IMR-90 (cell line): ENCODE measurements at regions not wholly inside any gene's neighbourhood (a gene's known extent, or its start where the extent isn't known, plus 50 kb on each side); places are given as distances from the start of the nearest gene placed in this dataset.

Source experiments
- ATAC-seq: fragments of 200-7000 bp; cut with Tn5 transposase; 2 replicates; pipeline ENCODE4 v1.9.1; 2020; ENCODE audit warnings: low read depth, mild to moderate bottlenecking, moderate library complexity
- BruUV-seq: library from RNA; stranded (reverse); fragments of 400-500 nt; replicated peaks from 2 replicates; lab custom pipeline; 2021; lab: Mats Ljungman, UMichigan
- CTCF ChIA-PET: fragments of 300-600 bp; formaldehyde crosslinking; extraction: SDS; loops from one replicate; lab custom pipeline; 2021; ENCODE audit warnings: antibody characterized with exemption; lab: Yijun Ruan, JAX
- POLR2A ChIA-PET: fragments of 300-600 bp; sonication (Branson Sonifier 250); formaldehyde crosslinking; loops from one replicate; lab custom pipeline; 2022; ENCODE audit warnings: antibody characterized with exemption; ENCODE audit not compliant: unreplicated experiment; lab: Charles Lee
- DNase-seq: peaks from one replicate; pipeline ENCODE4 v3.0.0; 2013
- H2AFZ ChIP-seq: replicated peaks from 2 replicates; pipeline ENCODE3; 2013; ENCODE audit warnings: low read length, mild to moderate bottlenecking; ENCODE audit not compliant: poor library complexity
- H2AK5ac ChIP-seq: 2 replicates; pipeline ENCODE4 v1.6.1; 2013; ENCODE audit warnings: low read depth, low read length, inconsistent platforms
- H2AK9ac ChIP-seq: replicated peaks from 2 replicates; pipeline ENCODE3; 2013; ENCODE audit warnings: mild to moderate bottlenecking, low read depth, low read length, moderate library complexity; ENCODE audit not compliant: poor library complexity
- H2BK120ac ChIP-seq: 2 replicates; pipeline ENCODE4 v1.6.1; 2013; ENCODE audit warnings: low read depth, low read length, inconsistent platforms
- H2BK15ac ChIP-seq: 3 replicates; pipeline ENCODE4 v1.6.1; 2013; ENCODE audit warnings: low read depth, low read length, inconsistent platforms
- H2BK20ac ChIP-seq: 2 replicates; pipeline ENCODE4 v1.6.1; 2013; ENCODE audit warnings: low read depth, mild to moderate bottlenecking, inconsistent platforms, low read length, moderate library complexity
- H2BK5ac ChIP-seq: 2 replicates; pipeline ENCODE4 v1.6.1; 2013; ENCODE audit warnings: mild to moderate bottlenecking, low read depth, low read length, inconsistent platforms; ENCODE audit not compliant: poor library complexity, severe bottlenecking
- H3K14ac ChIP-seq: replicated peaks from 2 replicates; pipeline ENCODE4 v1.6.1; 2013; ENCODE audit warnings: low read depth, low read length, inconsistent platforms
- H3K18ac ChIP-seq: 2 replicates; pipeline ENCODE4 v1.6.1; 2013; ENCODE audit warnings: low read depth, low read length, control low read depth
- H3K23ac ChIP-seq: 2 replicates; pipeline ENCODE4 v1.6.1; 2013; ENCODE audit warnings: low read depth, low read length, inconsistent platforms
- H3K27ac ChIP-seq: 2 replicates; pipeline ENCODE4 v1.5.1; 2013; ENCODE audit warnings: mild to moderate bottlenecking, control low read depth, low read length; ENCODE audit not compliant: insufficient read depth
- H3K27me3 ChIP-seq: 2 replicates; pipeline ENCODE4 v1.6.1; 2013; ENCODE audit warnings: low read length; ENCODE audit not compliant: control insufficient read depth, insufficient read depth
- H3K36me3 ChIP-seq: 2 replicates; pipeline ENCODE4 v1.6.1; 2013; ENCODE audit warnings: low read length, mixed read lengths; ENCODE audit not compliant: control insufficient read depth, insufficient read depth
- H3K4ac ChIP-seq: 2 replicates; pipeline ENCODE4 v1.6.1; 2013; ENCODE audit warnings: low read depth, low read length, inconsistent platforms
- H3K4me1 ChIP-seq: 2 replicates; pipeline ENCODE4 v1.6.1; 2013; ENCODE audit warnings: low read length, mixed read lengths; ENCODE audit not compliant: control insufficient read depth, insufficient read depth
- H3K4me2 ChIP-seq: 2 replicates; pipeline ENCODE4 v1.6.1; 2013; ENCODE audit warnings: low read depth, mild to moderate bottlenecking, control low read depth, low read length, moderate library complexity
- H3K4me3 ChIP-seq: 2 replicates; pipeline ENCODE4 v1.5.1; 2013; ENCODE audit warnings: low read depth, mild to moderate bottlenecking, control low read depth, low read length, moderate library complexity; ENCODE audit not compliant: insufficient read depth
- H3K56ac ChIP-seq: 2 replicates; pipeline ENCODE4 v1.6.1; 2013; ENCODE audit warnings: low read length, inconsistent platforms; ENCODE audit not compliant: insufficient read depth; ENCODE audit errors: extremely low read depth
- H3K79me1 ChIP-seq, 2 experiments: 2 replicates each; pipeline ENCODE4 v1.6.1; 2013; ENCODE audit warnings: low read length in 2 of 2, inconsistent platforms in 1 of 2, low read depth in 1 of 2
- H3K9ac ChIP-seq: 2 replicates; pipeline ENCODE4 v1.6.1; 2013; ENCODE audit warnings: low read depth, low read length, control low read depth
- H3K9me1 ChIP-seq: 2 replicates; pipeline ENCODE4 v1.6.1; 2013; ENCODE audit warnings: low read length, inconsistent platforms; ENCODE audit not compliant: insufficient read depth
- H3K9me3 ChIP-seq: 2 replicates; pipeline ENCODE4 v1.6.1; 2013; ENCODE audit warnings: low read length; ENCODE audit not compliant: control insufficient read depth, insufficient read depth
- H4K20me1 ChIP-seq: 2 replicates; pipeline ENCODE4 v1.6.1; 2013; ENCODE audit warnings: low read length, inconsistent platforms; ENCODE audit not compliant: insufficient read depth
- H4K5ac ChIP-seq: 2 replicates; pipeline ENCODE4 v1.6.1; 2013; ENCODE audit warnings: mild to moderate bottlenecking, low read depth, low read length, control low read depth
- H4K8ac ChIP-seq, 2 experiments: 2 replicates each; pipeline ENCODE4 v1.6.1; 2013; ENCODE audit warnings: low read depth in 2 of 2, low read length in 2 of 2, control low read depth in 1 of 2, inconsistent platforms in 1 of 2
- H4K91ac ChIP-seq: 2 replicates; pipeline ENCODE4 v1.6.1; 2013; ENCODE audit warnings: low read depth, low read length, inconsistent platforms; ENCODE audit not compliant: insufficient read depth
- CHD1 ChIP-seq: IDR thresholded peaks from 2 replicates; pipeline ENCODE4 v1.6.1; 2012; ENCODE audit warnings: low read depth, low read length, improper control_type of control experiment
- FOS ChIP-seq: fragments of 150-350 bp; IDR thresholded peaks from 2 replicates; pipeline ENCODE4 v1.6.1; 2016; ENCODE audit warnings: low read depth, low read length
- WGBS, 2 experiments: methylation state at CpG; one replicate each; pipeline versions ENCODE4 v1.1.5 to v1.1.7; 2013; ENCODE audit warnings: missing lambda C conversion rate in 2 of 2; ENCODE audit not compliant: insufficient read length in 1 of 2; ENCODE audit errors: extremely low coverage in 2 of 2; 5-methylcytosine and 5-hydroxymethylcytosine counted together
- dilution Hi-C: fragments of 300-500 bp; cut with HindIII; formaldehyde crosslinking; loops from one replicate; pipeline ENCODE4 v1.14.3; 2018; ENCODE audit warnings: low sequenced_read_pairs; ENCODE audit not compliant: unreplicated experiment
- in situ Hi-C: fragments of 300-500 bp; cut with MboI; formaldehyde crosslinking; loops from 3 replicates; pipeline ENCODE4 v1.14.3; 2019; ENCODE audit warnings: low sequenced_read_pairs, inconsistent platforms, mixed read lengths
- intact Hi-C: fragments of 100-400 bp; cut with micrococcal nuclease; formaldehyde crosslinking; loops from 2 replicates; pipeline ENCODE4 v1.10.0; 2022

GRCh38 chr12:124217508-124218242 lies 77.2 kb upstream of the RFLNA start:
- no peak overlapping the region for H2AK9ac ChIP-seq
- 31% methylated on average over 15 of the region's 22 CpGs; no CpG with 5 or more reads in 1 of the 2 experiments for WGBS, 2 experiments
- H3K79me1 ChIP-seq: no peaks in the 10 kb centered on the region
- no peak overlapping the region for H2BK15ac ChIP-seq
- in situ Hi-C loops: no loop called here
- intact Hi-C loops: no loop called here
- ChIA-PET CTCF (interaction anchor here (0.6 kb wide), 1 partner anchor 746 kb away, joined by 6 read pairs; no protein-coding TSS in a partner anchor), POLR2A (no interaction called here)
- no peaks in the 10 kb centered on the region for H4K20me1 ChIP-seq
- H3K27me3 ChIP-seq: peaks cover 29% of the 10 kb centered on the region
- H2AK5ac ChIP-seq: no peak overlapping the region
- H3K9me3 ChIP-seq: peaks cover 21% of the 10 kb centered on the region
- no peaks in the 10 kb centered on the region; the same call in 1 of the 2 replicates for H3K4me1 ChIP-seq
- H3K18ac ChIP-seq: no peak overlapping the region
- no peak overlapping the region for H3K9ac ChIP-seq
- H3K9me1 ChIP-seq: no peaks in the 10 kb centered on the region
- H4K8ac ChIP-seq: no peak overlapping the region
- H2BK20ac ChIP-seq: no peak overlapping the region
- no TSS peak for BruUV-seq
- no peak overlapping the region for H4K5ac ChIP-seq
- H3K27ac ChIP-seq: no peak overlapping the region
- dilution Hi-C loops: no loop called here
- no peaks in the 10 kb centered on the region for H3K36me3 ChIP-seq
- H3K4ac ChIP-seq: no peak overlapping the region
- H3K14ac ChIP-seq: no peak overlapping the region
- DNase-seq (no peak), ATAC-seq (no peak; the same call in 1 of the 2 replicates)
- no peak overlapping the region for H3K4me3 ChIP-seq
- H3K56ac ChIP-seq: no peak overlapping the region
- no peak overlapping the region for H4K91ac ChIP-seq
- no peak overlapping the region for H2BK5ac ChIP-seq
- peak overlapping the region; percentile 46 for H3K4me2 ChIP-seq
- TF ChIP-seq CHD1 (no peak), FOS (no peak)
- H2AFZ ChIP-seq: peak overlapping the region; percentile 55
- H2BK120ac ChIP-seq: no peak overlapping the region
- H3K23ac ChIP-seq: no peak overlapping the region
